Mesenchymal stem cell (in vitro differentiated cells and primary cell): ENCODE measurements at regions not wholly inside any gene's neighbourhood (a gene's known extent, or its start where the extent isn't known, plus 50 kb on each side); places are given as distances from the start of the nearest gene placed in this dataset.

ENCODE experiments used
- DNase-seq: peaks from one replicate; pipeline ENCODE4 v3.0.0-alpha.2; 2013
- H2AFZ ChIP-seq: one replicate; pipeline ENCODE4 v1.6.1; 2013; ENCODE audit warnings: low read depth, mild to moderate bottlenecking, control low read depth, inconsistent platforms, low read length, moderate library complexity
- H2AK5ac ChIP-seq: 2 replicates; pipeline ENCODE4 v1.6.1; 2013; ENCODE audit warnings: low read length, moderate library complexity, mild to moderate bottlenecking, inconsistent platforms; ENCODE audit not compliant: severe bottlenecking
- H2BK120ac ChIP-seq: one replicate; pipeline ENCODE4 v1.6.1; 2013; ENCODE audit warnings: low read depth, mild to moderate bottlenecking, inconsistent platforms, low read length, moderate library complexity
- H2BK12ac ChIP-seq, 2 experiments: one replicate each; pipeline ENCODE4 v1.6.1; 2013; ENCODE audit warnings: inconsistent platforms in 2 of 2, low read length in 2 of 2, mild to moderate bottlenecking in 2 of 2, moderate library complexity in 2 of 2, control low read depth in 1 of 2
- H2BK15ac ChIP-seq: one replicate; pipeline ENCODE4 v1.6.1; 2013; ENCODE audit warnings: mild to moderate bottlenecking, low read depth, inconsistent platforms; ENCODE audit not compliant: poor library complexity, severe bottlenecking
- H2BK5ac ChIP-seq: 2 replicates; pipeline ENCODE4 v1.6.1; 2013; ENCODE audit warnings: low read depth, mild to moderate bottlenecking, low read length, control low read depth, inconsistent platforms; ENCODE audit not compliant: poor library complexity, severe bottlenecking
- H3K14ac ChIP-seq, 2 experiments: one replicate each; pipeline ENCODE4 v1.6.1; 2013; ENCODE audit warnings: inconsistent platforms in 2 of 2, low read length in 2 of 2, control low read depth in 1 of 2, mild to moderate bottlenecking in 1 of 2, moderate library complexity in 1 of 2
- H3K18ac ChIP-seq, 2 experiments: one replicate each; pipeline ENCODE4 v1.6.1; 2013; ENCODE audit warnings: inconsistent platforms in 2 of 2, low read length in 2 of 2, control low read depth in 1 of 2, low read depth in 1 of 2, mild to moderate bottlenecking in 1 of 2
- H3K23ac ChIP-seq, 2 experiments: one replicate each; pipeline ENCODE4 v1.6.1; 2013; ENCODE audit warnings: inconsistent platforms in 2 of 2, low read length in 2 of 2, mild to moderate bottlenecking in 2 of 2, moderate library complexity in 2 of 2, control low read depth in 1 of 2
- H3K27ac ChIP-seq: 2 replicates; pipeline ENCODE4 v1.5.1; 2013; ENCODE audit warnings: mild to moderate bottlenecking, moderate library complexity, low read length, control low read depth, inconsistent platforms; ENCODE audit not compliant: poor library complexity, severe bottlenecking
- H3K27me3 ChIP-seq, 2 experiments: 2 replicates each; pipeline versions ENCODE4 v1.6.1 to v1.7.0; 2013; ENCODE audit warnings: low read length in 2 of 2, mild to moderate bottlenecking in 2 of 2, moderate library complexity in 2 of 2, control low read depth in 1 of 2, inconsistent platforms in 1 of 2; ENCODE audit not compliant: control insufficient read depth in 1 of 2, insufficient read depth in 1 of 2
- H3K36me3 ChIP-seq, 2 experiments: 2 replicates each; pipeline versions ENCODE4 v1.6.1 to v1.7.0; 2013; ENCODE audit warnings: low read length in 2 of 2, control low read depth in 1 of 2, inconsistent platforms in 1 of 2, low read depth in 1 of 2, mild to moderate bottlenecking in 1 of 2; ENCODE audit not compliant: insufficient read depth in 2 of 2, control insufficient read depth in 1 of 2
- H3K4ac ChIP-seq, 2 experiments: one replicate each; pipeline ENCODE4 v1.6.1; 2013; ENCODE audit warnings: inconsistent platforms in 2 of 2, low read length in 2 of 2, mild to moderate bottlenecking in 2 of 2, moderate library complexity in 2 of 2, control low read depth in 1 of 2, low read depth in 1 of 2
- H3K4me1 ChIP-seq: 2 replicates; pipeline ENCODE4 v1.6.1; 2013; ENCODE audit warnings: low read depth, low read length, control low read depth; ENCODE audit not compliant: control insufficient read depth, insufficient read depth
- H3K4me2 ChIP-seq: 2 replicates; pipeline ENCODE4 v1.6.1; 2013; ENCODE audit warnings: low read length, mild to moderate bottlenecking, inconsistent platforms; ENCODE audit not compliant: poor library complexity, severe bottlenecking
- H3K4me3 ChIP-seq, 2 experiments: 2 replicates each; pipeline versions ENCODE4 v1.5.1 to v1.7.0; 2013; ENCODE audit warnings: low read length in 2 of 2, mild to moderate bottlenecking in 2 of 2, control low read depth in 1 of 2, low read depth in 1 of 2; ENCODE audit not compliant: insufficient read depth in 1 of 2
- H3K79me1 ChIP-seq: replicated peaks from 2 replicates; pipeline ENCODE4 v1.6.1; 2013; ENCODE audit warnings: mild to moderate bottlenecking, control low read depth, low read length, inconsistent platforms; ENCODE audit not compliant: poor library complexity, severe bottlenecking
- H3K9ac ChIP-seq: 2 replicates; pipeline ENCODE4 v1.7.0; 2013; ENCODE audit warnings: mild to moderate bottlenecking, low read length, moderate library complexity
- H3K9me3 ChIP-seq: 2 replicates; pipeline ENCODE4 v1.7.0; 2013; ENCODE audit warnings: mild to moderate bottlenecking, low read length; ENCODE audit not compliant: control insufficient read depth
- H4K8ac ChIP-seq: one replicate; pipeline ENCODE4 v1.6.1; 2013; ENCODE audit warnings: inconsistent platforms, mild to moderate bottlenecking, low read length, moderate library complexity
- H4K91ac ChIP-seq: one replicate; pipeline ENCODE4 v1.6.1; 2013; ENCODE audit warnings: mild to moderate bottlenecking, low read length, inconsistent platforms
- WGBS: methylation state at CpG from one replicate; pipeline ENCODE4 v1.1.7; 2013; ENCODE audit warnings: mixed read lengths; 5-methylcytosine and 5-hydroxymethylcytosine counted together

GRCh38 chr5:109990723-109991359 lies 301.1 kb downstream of the MAN2A1 start:
- Histone ChIP-seq H3K27ac (no peak overlapping the region), H4K8ac (no peak overlapping the region), H3K4me1 (no peaks in the 10 kb centered on the region), H3K9me3 (no peaks in the 10 kb centered on the region), H2BK15ac (no peak overlapping the region), H2AK5ac (no peak overlapping the region), H2BK5ac (no peak overlapping the region), H3K4me3 (no peak overlapping the region), H3K4ac (no peak overlapping the region), H3K23ac (no peak overlapping the region), H3K27me3 (peaks cover 0 to 2% of the 10 kb centered on the region in 2 experiments), H3K18ac (no peak overlapping the region), H2AFZ (no peak overlapping the region), H2BK12ac (no peak overlapping the region), H3K79me1 (no peaks in the 10 kb centered on the region), H2BK120ac (no peak overlapping the region), H4K91ac (no peak overlapping the region), H3K4me2 (no peak overlapping the region), H3K14ac (no peak overlapping the region), H3K36me3 (no peaks in the 10 kb centered on the region), H3K9ac (no peak overlapping the region)
- 100% methylated on average over 1 of the region's 2 CpGs for WGBS
- DNase-seq, result no peak

- no peak overlapping the region for H2BK12ac ChIP-seq
- H3K4me2 ChIP-seq, result no peak overlapping the region
- H3K27me3 ChIP-seq, result no peaks in the 10 kb centered on the region
- H2BK15ac ChIP-seq, result no peak overlapping the region
- WGBS, result 95% methylated on average over 8 of the region's 9 CpGs
- H3K79me1 ChIP-seq, result no peaks in the 10 kb centered on the region
- H3K36me3 ChIP-seq, result no peaks in the 10 kb centered on the region
- H4K91ac ChIP-seq, result no peak overlapping the region
- no peak overlapping the region for H2AFZ ChIP-seq
- no peak for DNase-seq
- no peak overlapping the region for H3K27ac ChIP-seq
- no peak overlapping the region for H3K4me3 ChIP-seq
- H3K9ac ChIP-seq, result no peak overlapping the region
- H3K4me1 ChIP-seq, result no peaks in the 10 kb centered on the region
- no peaks in the 10 kb centered on the region for H3K9me3 ChIP-seq
- no peak overlapping the region for H4K8ac ChIP-seq
- H2AK5ac ChIP-seq, result no peak overlapping the region
- H3K23ac ChIP-seq, result no peak overlapping the region
- no peak overlapping the region for H3K14ac ChIP-seq
- no peak overlapping the region for H3K4ac ChIP-seq
- no peak overlapping the region for H2BK120ac ChIP-seq
- no peak overlapping the region for H3K18ac ChIP-seq
- no peak overlapping the region for H2BK5ac ChIP-seq
Measured at GRCh38 chr5:109992264-109992915, 302.7 kb downstream of the MAN2A1 start.

GRCh38 chr5:109994135-109994534 lies 304.4 kb downstream of the MAN2A1 start:
- Histone ChIP-seq H3K4me3 (no peak overlapping the region), H3K14ac (no peak overlapping the region), H3K27me3 (no peaks in the 10 kb centered on the region), H2BK120ac (no peak overlapping the region), H4K8ac (no peak overlapping the region), H3K18ac (no peak overlapping the region), H3K4me1 (no peaks in the 10 kb centered on the region), H4K91ac (no peak overlapping the region), H3K36me3 (no peaks in the 10 kb centered on the region), H2AFZ (no peak overlapping the region), H3K79me1 (no peaks in the 10 kb centered on the region), H3K4me2 (no peak overlapping the region), H2BK15ac (no peak overlapping the region), H2BK5ac (no peak overlapping the region), H3K23ac (no peak overlapping the region), H3K4ac (no peak overlapping the region), H2BK12ac (no peak overlapping the region), H3K27ac (no peak overlapping the region), H3K9ac (no peak overlapping the region), H2AK5ac (no peak overlapping the region), H3K9me3 (peaks cover 4% of the 10 kb centered on the region)
- WGBS, result 78% methylated on average over 2 of the region's 2 CpGs
- no peak for DNase-seq

- Histone ChIP-seq H4K8ac (no peak overlapping the region), H3K9me3 (peaks cover 4% of the 10 kb centered on the region), H3K18ac (no peak overlapping the region), H2BK15ac (no peak overlapping the region), H3K23ac (no peak overlapping the region), H2BK12ac (no peak overlapping the region), H2BK120ac (no peak overlapping the region), H2AFZ (no peak overlapping the region), H2AK5ac (no peak overlapping the region), H3K4ac (no peak overlapping the region), H3K4me1 (no peaks in the 10 kb centered on the region), H3K27me3 (no peaks in the 10 kb centered on the region), H3K14ac (no peak overlapping the region), H2BK5ac (no peak overlapping the region), H3K4me2 (no peak overlapping the region), H3K4me3 (no peak overlapping the region), H4K91ac (no peak overlapping the region), H3K27ac (no peak overlapping the region), H3K9ac (no peak overlapping the region), H3K36me3 (no peaks in the 10 kb centered on the region), H3K79me1 (no peaks in the 10 kb centered on the region)
- DNase-seq, result no peak
- WGBS, result 89% methylated on average over 2 of the region's 2 CpGs
Measured at GRCh38 chr5:109996246-109996645, 306.5 kb downstream of the MAN2A1 start.
